BLaER1 (cell line): ENCODE measurements at regions not wholly inside any gene's neighbourhood (a gene's known extent, or its start where the extent isn't known, plus 50 kb on each side); places are given as distances from the start of the nearest gene placed in this dataset.

Source experiments
- H3K27ac ChIP-seq: shearing (Covaris generic); formaldehyde crosslinking; 2 replicates; pipeline ENCODE4 v1.8.1; 2022
- H3K27me3 ChIP-seq: shearing (Covaris generic); formaldehyde crosslinking; 2 replicates; pipeline ENCODE4 v1.8.1; 2022
- H3K36me3 ChIP-seq: shearing (Covaris generic); formaldehyde crosslinking; 2 replicates; pipeline ENCODE4 v1.8.1; 2022
- H3K4me1 ChIP-seq: shearing (Covaris generic); formaldehyde crosslinking; 2 replicates; pipeline ENCODE4 v1.8.1; 2022
- H3K4me2 ChIP-seq: shearing (Covaris generic); formaldehyde crosslinking; 2 replicates; pipeline ENCODE4 v1.8.1; 2022
- H3K4me3 ChIP-seq: shearing (Covaris generic); formaldehyde crosslinking; 2 replicates; pipeline ENCODE4 v1.8.1; 2022
- H3K9ac ChIP-seq: shearing (Covaris generic); formaldehyde crosslinking; 2 replicates; pipeline ENCODE4 v1.8.1; 2022
- H3K9me3 ChIP-seq: shearing (Covaris generic); formaldehyde crosslinking; 2 replicates; pipeline ENCODE4 v1.8.1; 2022
- H4K20me1 ChIP-seq: shearing (Covaris generic); formaldehyde crosslinking; 2 replicates; pipeline ENCODE4 v1.8.1; 2022
- Cebpa-rat ChIP-seq: shearing (Covaris generic); IDR thresholded peaks from 2 replicates; pipeline ENCODE4 v1.8.1; 2022

- Histone ChIP-seq H3K4me2 (no peak overlapping the region), H4K20me1 (no peaks in the 10 kb centered on the region), H3K27ac (no peak overlapping the region), H3K27me3 (no peaks in the 10 kb centered on the region), H3K4me3 (no peak overlapping the region), H3K9ac (no peak overlapping the region), H3K9me3 (no peaks in the 10 kb centered on the region), H3K36me3 (no peaks in the 10 kb centered on the region), H3K4me1 (no peaks in the 10 kb centered on the region)
- no peak for TF ChIP-seq Cebpa-rat
Observed at GRCh38 chr7:15016766-15017165, 114.2 kb upstream of the DGKB start.

- Histone ChIP-seq H3K9me3 (no peaks in the 10 kb centered on the region), H3K27me3 (no peaks in the 10 kb centered on the region), H4K20me1 (no peaks in the 10 kb centered on the region), H3K9ac (no peak overlapping the region), H3K27ac (no peak overlapping the region), H3K4me3 (no peak overlapping the region), H3K4me2 (no peak overlapping the region), H3K36me3 (no peaks in the 10 kb centered on the region), H3K4me1 (no peaks in the 10 kb centered on the region)
- no peak for TF ChIP-seq Cebpa-rat
Observed at GRCh38 chr7:15016315-15016667, 113.7 kb upstream of the DGKB start.

GRCh38 chr7:15015545-15016314 lies 113.2 kb upstream of the DGKB start:
- no peak overlapping the region for H3K9ac ChIP-seq
- H3K4me1 ChIP-seq = no peaks in the 10 kb centered on the region
- no peaks in the 10 kb centered on the region for H3K9me3 ChIP-seq
- no peaks in the 10 kb centered on the region for H3K27me3 ChIP-seq
- H3K4me2 ChIP-seq = no peak overlapping the region
- H4K20me1 ChIP-seq = no peaks in the 10 kb centered on the region
- no peak for TF ChIP-seq Cebpa-rat
- no peaks in the 10 kb centered on the region for H3K36me3 ChIP-seq
- no peak overlapping the region for H3K27ac ChIP-seq
- H3K4me3 ChIP-seq = no peak overlapping the region

- no peaks in the 10 kb centered on the region for H3K27me3 ChIP-seq
- no peak for TF ChIP-seq Cebpa-rat
- H3K9ac ChIP-seq = no peak overlapping the region
- H3K36me3 ChIP-seq = no peaks in the 10 kb centered on the region
- H3K4me2 ChIP-seq = no peak overlapping the region
- no peaks in the 10 kb centered on the region for H3K4me1 ChIP-seq
- H4K20me1 ChIP-seq = no peaks in the 10 kb centered on the region
- H3K4me3 ChIP-seq = no peak overlapping the region
- no peak overlapping the region for H3K27ac ChIP-seq
- no peaks in the 10 kb centered on the region for H3K9me3 ChIP-seq
Observed at GRCh38 chr7:15012135-15012534, 109.6 kb upstream of the DGKB start.

- TF ChIP-seq Cebpa-rat = no peak
- Histone ChIP-seq H3K4me1 (no peaks in the 10 kb centered on the region), H3K4me3 (no peak overlapping the region), H3K9me3 (no peaks in the 10 kb centered on the region), H3K27me3 (no peaks in the 10 kb centered on the region), H4K20me1 (no peaks in the 10 kb centered on the region), H3K9ac (no peak overlapping the region), H3K4me2 (no peak overlapping the region), H3K36me3 (no peaks in the 10 kb centered on the region), H3K27ac (no peak overlapping the region)
Observed at GRCh38 chr7:15011289-15011688, 108.7 kb upstream of the DGKB start.

GRCh38 chr7:15007507-15007906 lies 105.0 kb upstream of the DGKB start:
- Histone ChIP-seq H3K27ac (no peak overlapping the region), H3K9ac (no peak overlapping the region), H3K4me3 (no peak overlapping the region), H4K20me1 (no peaks in the 10 kb centered on the region), H3K9me3 (no peaks in the 10 kb centered on the region), H3K36me3 (no peaks in the 10 kb centered on the region), H3K4me1 (no peaks in the 10 kb centered on the region), H3K4me2 (no peak overlapping the region), H3K27me3 (no peaks in the 10 kb centered on the region)
- TF ChIP-seq Cebpa-rat = no peak

- no peak for TF ChIP-seq Cebpa-rat
- Histone ChIP-seq H3K4me3 (no peak overlapping the region), H4K20me1 (no peaks in the 10 kb centered on the region), H3K9ac (no peak overlapping the region), H3K4me1 (no peaks in the 10 kb centered on the region), H3K27me3 (no peaks in the 10 kb centered on the region), H3K36me3 (no peaks in the 10 kb centered on the region), H3K27ac (no peak overlapping the region), H3K9me3 (no peaks in the 10 kb centered on the region), H3K4me2 (no peak overlapping the region)
Observed at GRCh38 chr7:15005672-15006071, 103.1 kb upstream of the DGKB start.

- H3K27ac ChIP-seq = no peak overlapping the region
- no peaks in the 10 kb centered on the region for H3K4me1 ChIP-seq
- no peak for TF ChIP-seq Cebpa-rat
- no peaks in the 10 kb centered on the region for H3K36me3 ChIP-seq
- no peaks in the 10 kb centered on the region for H3K27me3 ChIP-seq
- H3K9ac ChIP-seq = no peak overlapping the region
- H3K4me3 ChIP-seq = no peak overlapping the region
- no peaks in the 10 kb centered on the region for H3K9me3 ChIP-seq
- no peak overlapping the region for H3K4me2 ChIP-seq
- H4K20me1 ChIP-seq = no peaks in the 10 kb centered on the region
Observed at GRCh38 chr7:15000157-15000556, 97.6 kb upstream of the DGKB start.

- H3K9ac ChIP-seq = no peak overlapping the region
- TF ChIP-seq Cebpa-rat = no peak
- H4K20me1 ChIP-seq = no peaks in the 10 kb centered on the region
- no peak overlapping the region for H3K27ac ChIP-seq
- H3K4me2 ChIP-seq = no peak overlapping the region
- no peaks in the 10 kb centered on the region for H3K27me3 ChIP-seq
- no peaks in the 10 kb centered on the region for H3K36me3 ChIP-seq
- no peak overlapping the region for H3K4me3 ChIP-seq
- no peaks in the 10 kb centered on the region for H3K9me3 ChIP-seq
- H3K4me1 ChIP-seq = no peaks in the 10 kb centered on the region
Observed at GRCh38 chr7:14999331-14999730, 96.8 kb upstream of the DGKB start.

GRCh38 chr7:14995774-14996173 lies 93.2 kb upstream of the DGKB start:
- Histone ChIP-seq H3K4me3 (no peak overlapping the region), H3K4me2 (no peak overlapping the region), H3K27ac (no peak overlapping the region), H3K9me3 (no peaks in the 10 kb centered on the region), H3K27me3 (no peaks in the 10 kb centered on the region), H3K4me1 (no peaks in the 10 kb centered on the region), H3K9ac (no peak overlapping the region), H3K36me3 (no peaks in the 10 kb centered on the region), H4K20me1 (no peaks in the 10 kb centered on the region)
- no peak for TF ChIP-seq Cebpa-rat

GRCh38 chr7:14988941-14989340 lies 86.4 kb upstream of the DGKB start:
- TF ChIP-seq Cebpa-rat = no peak
- no peak overlapping the region for H3K27ac ChIP-seq
- no peak overlapping the region for H3K4me3 ChIP-seq
- H3K4me2 ChIP-seq = no peak overlapping the region
- no peak overlapping the region for H3K9ac ChIP-seq
- no peaks in the 10 kb centered on the region for H3K4me1 ChIP-seq
- no peaks in the 10 kb centered on the region for H4K20me1 ChIP-seq
- no peaks in the 10 kb centered on the region for H3K27me3 ChIP-seq
- no peaks in the 10 kb centered on the region for H3K9me3 ChIP-seq
- no peaks in the 10 kb centered on the region for H3K36me3 ChIP-seq
